GM19238 (cell line): ENCODE measurements at regions not wholly inside any gene's neighbourhood (a gene's known extent, or its start where the extent isn't known, plus 50 kb on each side); places are given as distances from the start of the nearest gene placed in this dataset.
"Not testable (repeated sequence)": the region's sequence is repeated elsewhere in the genome, so short reads cannot be mapped to it uniquely, and the experiment has no call there.

Experiments
- DNase-seq: peaks from one replicate; pipeline ENCODE4 v3.0.0; 2011; ENCODE audit warnings: low spot score; ENCODE audit not compliant: insufficient read length

DNA sequence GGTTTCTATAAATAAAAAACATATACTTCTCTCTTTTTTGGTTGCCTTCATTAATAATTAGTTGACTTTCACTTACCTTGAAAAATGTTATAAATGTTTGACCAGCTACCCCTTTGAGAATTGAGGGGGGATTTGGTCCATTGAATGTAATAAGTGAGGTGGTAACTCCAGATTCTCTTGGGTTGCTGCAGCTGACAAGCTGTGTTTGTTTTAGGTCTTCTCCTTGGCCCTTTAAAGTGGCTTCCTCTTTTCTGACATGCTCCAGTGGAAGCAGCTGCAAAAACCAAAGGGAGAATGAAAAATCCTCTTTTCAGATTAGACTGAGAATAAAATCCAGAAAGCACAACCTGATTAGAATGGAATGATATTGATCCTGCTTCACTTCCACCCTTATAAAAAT lies 410.5 kb downstream of the TMEM38B start:
- no peak for DNase-seq

DNA sequence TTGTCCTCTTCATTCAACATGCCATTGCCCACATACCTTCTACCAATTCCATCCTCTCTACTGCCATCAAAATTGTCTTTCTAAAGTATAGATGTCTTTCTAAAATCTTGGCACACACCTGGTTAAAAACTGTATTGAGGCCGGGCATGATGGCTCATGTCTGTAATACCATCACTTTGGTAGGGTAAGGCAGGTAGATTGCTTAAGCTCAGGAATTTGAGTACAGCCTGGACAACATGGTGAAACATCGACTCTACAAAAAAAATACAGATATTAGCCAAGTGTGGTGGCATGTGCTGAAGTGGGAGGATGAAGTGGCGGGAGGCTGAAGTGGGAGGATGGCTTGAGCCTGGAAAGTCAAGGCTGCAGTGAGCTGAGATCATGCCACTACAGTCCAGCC lies 412.1 kb downstream of the TMEM38B start:
- DNase-seq, result no peak

DNA sequence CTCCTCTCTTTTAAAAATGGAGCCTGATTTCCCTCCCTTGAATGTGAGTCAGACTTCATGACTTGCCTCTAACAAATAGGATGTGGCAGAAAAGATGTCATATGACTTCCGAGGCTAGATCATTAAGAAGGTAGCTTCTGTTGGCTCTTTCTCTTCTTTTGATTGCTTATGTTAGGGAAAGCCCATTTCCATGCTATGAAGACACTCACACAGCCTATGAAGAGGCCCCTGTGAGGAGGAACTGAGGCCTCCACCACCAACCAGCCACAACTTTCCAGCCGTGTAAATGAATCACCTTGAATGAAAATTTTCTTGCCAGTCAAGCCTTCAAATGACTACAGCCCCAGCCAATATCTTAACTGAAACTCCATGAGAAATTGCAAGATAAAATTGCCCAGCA lies 413.4 kb downstream of the TMEM38B start:
- no peak for DNase-seq

GRCh38 chr9:106109706-106110105 lies 415.4 kb downstream of the TMEM38B start:
- DNase-seq, result not testable (repeated sequence)

GRCh38 chr9:106110483-106110882 lies 416.1 kb downstream of the TMEM38B start:
- DNase-seq, result no peak

DNA sequence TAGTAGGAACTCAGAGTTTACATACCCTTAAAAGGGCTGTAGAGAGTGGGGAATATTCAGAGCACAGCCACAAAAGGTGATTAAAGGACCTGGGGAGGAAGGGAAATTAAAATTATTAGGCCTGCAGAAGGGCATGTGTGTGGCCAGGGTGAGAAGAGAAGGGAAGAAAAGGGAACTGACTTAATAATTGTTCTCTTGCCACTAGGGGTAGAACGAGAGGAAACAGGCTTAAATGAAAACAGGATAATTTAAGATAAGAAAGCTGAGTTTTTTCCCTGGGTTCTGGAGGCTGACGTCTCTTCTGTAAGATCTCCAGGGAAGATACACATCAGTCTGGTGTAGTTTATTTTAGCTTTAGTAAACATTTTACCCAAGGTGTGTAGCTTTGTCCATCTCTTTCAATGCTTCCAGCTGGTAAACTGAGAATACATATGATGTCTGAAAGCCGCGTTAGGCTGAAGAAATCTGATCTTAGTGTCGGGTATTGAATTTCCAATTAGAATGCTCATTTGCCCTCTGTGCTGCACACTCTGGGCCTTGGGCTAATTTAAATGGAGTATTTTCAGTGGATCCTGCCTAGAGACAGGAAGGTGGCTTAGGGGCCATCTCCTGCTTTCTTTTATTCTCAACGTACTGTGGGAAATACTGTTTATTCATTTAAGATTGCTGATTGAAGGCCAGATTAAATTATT lies 416.8 kb downstream of the TMEM38B start:
- DNase-seq, result no peak

DNA sequence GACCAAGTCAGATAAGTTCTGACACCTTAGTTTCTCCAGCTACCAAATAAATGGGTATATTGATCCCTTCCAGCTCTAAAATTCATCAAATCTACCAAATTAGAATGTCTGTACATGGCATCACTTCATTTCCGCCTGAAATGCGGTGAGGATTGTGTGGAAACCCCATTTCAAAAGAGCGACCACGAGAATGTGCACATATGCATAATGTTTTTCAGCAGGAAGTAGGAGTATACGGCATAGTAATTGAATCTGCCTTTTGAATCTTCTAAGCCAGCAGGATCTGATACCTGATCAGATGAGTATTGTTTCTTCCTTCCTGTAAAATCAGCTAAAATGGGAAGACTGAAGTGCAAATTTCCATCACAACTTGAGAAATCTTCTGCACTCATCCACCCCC lies 418.6 kb downstream of the TMEM38B start:
- no peak for DNase-seq

DNA sequence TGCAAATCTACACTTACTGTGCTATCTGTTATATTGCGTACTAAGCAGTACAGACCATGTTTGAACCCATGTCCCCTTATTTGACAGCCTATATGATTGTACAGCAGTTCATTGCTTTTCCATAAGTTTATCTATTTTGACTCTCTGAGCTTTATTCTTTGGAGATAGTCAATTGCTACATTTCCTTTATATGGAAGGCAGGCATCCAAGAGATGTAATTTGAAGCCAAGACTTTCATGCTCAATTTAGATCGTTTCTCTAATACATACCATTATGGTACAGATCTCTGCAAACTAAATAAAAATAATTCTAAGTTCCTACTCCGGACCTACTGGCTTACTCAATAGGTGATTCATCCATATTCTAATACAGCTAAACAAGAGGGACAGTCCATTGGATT lies 424.8 kb downstream of the TMEM38B start:
- no peak for DNase-seq

DNA sequence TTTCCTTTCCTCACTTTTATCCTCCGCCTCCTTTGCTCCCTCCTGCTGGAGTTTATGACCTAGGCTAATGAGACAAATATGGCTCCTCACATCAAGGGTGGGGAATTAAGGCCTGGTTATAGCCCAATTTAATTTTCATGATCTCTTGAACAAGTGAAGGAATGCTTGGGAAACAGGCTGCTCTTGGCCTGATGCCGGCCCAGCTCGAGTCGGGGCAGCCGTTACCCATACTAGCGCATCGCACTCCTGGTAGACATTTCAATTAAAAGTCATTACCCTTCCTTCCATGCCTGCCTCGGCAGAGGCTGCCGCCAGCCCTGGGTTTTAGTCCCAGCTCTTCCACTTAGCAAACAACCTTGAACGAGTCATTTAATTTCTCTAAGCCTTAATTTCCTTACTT lies 425.7 kb downstream of the TMEM38B start:
- DNase-seq, result no peak

- no peak for DNase-seq
Measured at GRCh38 chr9:106127776-106128175, 433.4 kb downstream of the TMEM38B start.

- DNase-seq, result no peak
Measured at GRCh38 chr9:106130374-106130773, 436.0 kb downstream of the TMEM38B start.

DNA sequence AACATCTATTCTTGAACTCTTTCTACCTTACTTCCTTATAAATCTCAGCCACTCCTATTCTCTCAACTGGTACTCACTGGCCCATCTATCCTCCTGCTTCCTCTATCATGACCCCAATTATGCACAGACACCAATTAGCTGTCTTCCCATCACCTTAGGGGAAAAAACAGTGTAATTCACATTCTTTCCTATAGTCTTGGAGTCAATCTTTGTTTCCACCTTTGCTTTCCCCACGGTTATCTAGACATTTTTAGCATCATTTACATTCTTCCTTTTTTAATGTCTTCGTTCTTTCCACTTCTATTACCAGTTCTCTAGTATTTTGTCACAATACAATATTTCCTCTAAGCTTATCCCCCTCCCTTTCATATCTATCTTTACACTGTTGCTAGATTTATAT lies 449.4 kb downstream of the TMEM38B start:
- DNase-seq, result no peak

DNA sequence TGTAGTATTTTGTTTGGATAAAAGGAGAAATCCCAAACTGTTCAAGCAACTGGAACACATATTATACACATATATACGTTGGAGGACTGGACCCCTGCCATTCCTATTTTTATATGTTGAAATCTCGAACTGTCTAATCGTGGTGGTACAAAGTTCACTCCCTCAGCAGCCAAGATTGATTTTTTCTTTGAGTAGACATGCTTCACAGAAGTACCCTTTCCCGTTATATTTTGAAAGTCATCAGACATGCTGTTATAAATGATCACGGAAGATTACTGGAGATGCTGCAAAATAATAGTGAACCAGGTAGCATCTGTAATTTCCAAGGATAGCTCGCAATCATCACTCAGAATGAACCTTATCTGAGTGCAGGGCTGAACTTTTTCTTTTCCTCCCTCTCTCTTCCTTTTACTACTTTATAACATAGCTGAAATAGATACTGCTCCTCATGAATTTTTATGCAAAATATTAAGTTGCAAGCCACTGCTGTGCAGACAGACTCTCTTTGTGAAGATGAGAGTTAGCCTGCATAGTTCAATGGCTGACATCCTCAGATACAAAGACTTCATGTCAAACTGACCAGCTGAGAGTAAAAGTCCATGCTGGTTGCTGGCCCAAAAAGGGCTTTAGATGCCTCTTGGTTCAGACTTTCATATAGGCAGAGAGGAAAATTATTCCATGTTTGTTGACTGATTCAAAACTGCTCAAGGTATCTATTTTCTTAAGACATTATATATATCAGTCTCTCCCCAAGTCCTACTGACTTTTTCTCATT lies 451.9 kb downstream of the TMEM38B start:
- DNase-seq, result no peak

- DNase-seq, result no peak
Measured at GRCh38 chr9:106146886-106147285, 452.5 kb downstream of the TMEM38B start.

- no peak for DNase-seq
Measured at GRCh38 chr9:106149956-106150355, 455.6 kb downstream of the TMEM38B start.

DNA sequence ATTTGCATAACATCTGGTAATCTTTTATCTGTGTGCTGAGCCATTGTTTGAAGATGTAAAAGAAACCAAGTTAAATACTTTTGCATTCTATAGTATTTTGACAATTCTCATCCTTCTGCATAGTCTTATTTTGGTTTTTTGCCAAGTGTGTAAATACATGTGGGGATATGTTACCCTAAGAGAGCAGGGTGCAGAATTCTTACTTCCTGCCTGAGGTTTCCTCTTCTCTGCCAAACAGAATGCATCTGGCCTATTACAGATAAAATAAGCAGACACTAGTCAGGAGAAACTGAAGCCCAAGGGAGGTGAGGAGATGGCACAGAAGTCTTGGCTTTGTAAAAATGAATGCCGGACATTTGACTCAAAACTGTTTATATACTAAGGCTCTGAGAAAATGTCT lies 462.1 kb downstream of the TMEM38B start:
- DNase-seq, result no peak

- DNase-seq, result no peak
Measured at GRCh38 chr9:106172265-106172664, 477.9 kb downstream of the TMEM38B start.

DNA sequence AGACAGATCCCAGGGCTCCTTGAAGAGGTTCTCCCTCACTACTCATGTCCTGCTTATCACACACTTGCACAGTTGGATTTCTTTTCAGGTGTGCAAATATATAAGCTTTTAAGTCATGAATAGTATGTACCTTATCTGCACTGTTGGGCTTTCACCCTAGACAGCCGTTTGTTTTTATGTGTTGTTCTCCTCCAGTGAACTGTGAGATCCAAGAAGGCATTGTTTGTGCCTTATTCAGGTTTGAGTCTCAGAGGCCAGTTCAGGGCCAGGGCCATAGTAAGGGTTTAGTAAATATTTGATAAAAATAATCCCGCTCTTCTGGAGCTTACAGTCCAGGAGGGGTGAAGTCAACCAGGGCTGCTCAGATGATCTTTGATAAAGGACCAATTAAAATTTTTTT lies 480.0 kb downstream of the TMEM38B start:
- DNase-seq, result no peak

DNA sequence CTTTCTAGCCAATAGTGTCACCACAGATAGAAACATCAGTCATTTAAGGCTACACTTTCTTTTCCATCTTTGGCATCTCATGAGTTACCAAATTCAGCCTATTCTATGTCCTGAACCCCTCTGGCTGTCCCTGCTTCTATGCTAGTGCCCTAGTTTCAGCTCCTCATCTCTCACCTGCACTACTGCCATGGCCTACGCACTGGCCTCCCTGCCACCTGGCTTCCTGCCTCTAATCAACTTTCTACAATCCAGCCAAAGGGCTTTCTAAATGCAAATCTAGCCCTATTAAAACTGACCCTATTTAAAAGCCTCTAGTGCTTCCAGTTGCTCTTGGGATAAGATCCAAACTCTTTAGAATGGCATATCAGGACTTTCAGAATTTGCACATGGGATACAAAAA lies 482.9 kb downstream of the TMEM38B start:
- no peak for DNase-seq

- no peak for DNase-seq
Measured at GRCh38 chr9:106179191-106179590, 484.9 kb downstream of the TMEM38B start.

DNA sequence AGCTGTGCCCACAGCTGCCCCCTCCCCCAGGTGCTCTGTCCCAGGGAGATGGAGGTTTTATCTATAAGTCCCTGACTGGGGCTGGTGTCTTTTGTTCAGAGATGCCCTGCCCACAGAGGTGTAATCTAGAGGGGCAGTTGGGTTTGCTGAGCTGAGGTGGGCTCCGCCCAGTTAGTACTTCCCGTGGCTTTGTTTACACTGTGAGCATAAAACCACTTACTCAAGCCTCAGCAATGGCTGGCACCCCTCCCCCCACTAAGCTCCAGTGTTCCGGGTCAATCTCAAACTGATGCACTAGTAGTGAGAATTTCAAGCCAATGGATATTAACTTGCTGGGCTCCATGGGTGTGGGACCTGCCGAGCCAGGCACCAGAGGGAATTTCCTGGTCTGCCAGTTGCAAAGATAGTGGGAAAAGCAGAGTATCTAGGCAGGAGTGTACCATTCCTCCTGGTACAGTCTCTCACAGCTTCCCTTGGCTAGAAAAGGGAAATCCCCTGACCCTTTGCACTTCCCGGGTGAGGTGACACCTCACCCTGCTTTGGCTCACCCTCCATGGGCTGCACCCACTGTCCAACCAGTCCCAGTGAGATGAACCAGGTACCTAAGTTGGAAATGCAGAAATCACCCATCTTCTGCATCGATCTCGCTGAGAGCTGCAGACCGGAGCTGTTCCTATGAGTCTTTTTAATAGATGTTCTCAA lies 509.6 kb downstream of the TMEM38B start:
- not testable (repeated sequence) for DNase-seq

DNA sequence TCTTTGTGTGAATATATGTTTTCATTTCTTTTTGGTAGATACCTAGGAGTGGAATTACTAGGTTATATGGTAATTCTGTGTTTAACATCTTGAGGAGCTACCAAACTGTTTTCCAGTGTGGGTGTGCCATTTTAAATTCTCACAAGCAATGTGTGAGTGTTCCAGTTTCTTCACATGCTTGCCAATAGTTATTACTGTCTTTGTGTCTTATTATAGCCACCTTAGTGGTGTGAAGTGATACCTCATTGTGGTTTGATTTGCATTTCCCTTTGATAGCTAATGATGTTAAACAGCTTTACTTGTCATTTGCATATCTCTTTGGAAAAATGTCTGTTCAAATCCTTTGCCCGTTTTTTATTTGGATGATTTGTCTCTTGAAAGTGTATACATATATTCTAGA lies 513.0 kb downstream of the TMEM38B start:
- no peak for DNase-seq
